ENCODE measurements at regions not wholly inside any gene's neighbourhood (a gene's known extent, or its start where the extent isn't known, plus 50 kb on each side); places are given as distances from the start of the nearest gene placed in this dataset.

DNA sequence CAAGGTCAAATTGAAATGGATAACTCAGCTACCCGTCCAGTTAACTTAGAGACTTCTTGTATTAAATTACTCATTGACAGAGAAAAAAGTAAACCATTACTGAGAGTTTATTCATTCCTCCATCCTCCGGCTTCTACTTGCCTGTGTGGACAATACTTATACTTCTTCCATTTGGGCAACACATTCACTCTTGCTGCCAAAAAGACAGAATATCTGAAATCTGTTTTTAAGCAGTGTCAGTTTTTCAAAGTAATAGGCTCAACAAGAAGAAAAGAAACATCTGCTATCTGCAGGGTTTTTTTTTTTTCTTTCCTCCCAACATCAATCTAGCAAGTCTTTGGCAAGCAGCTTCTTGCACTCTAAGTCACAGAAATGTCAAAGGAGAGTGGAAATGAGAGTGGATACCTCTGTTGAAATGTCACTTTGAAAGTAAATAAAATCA lies 1142.8 kb downstream of the PCDH9 start:
- ChIA-PET POLR2A (no interaction called here), CTCF (no interaction called here)
- dilution Hi-C loops (cut with MboI; ENCODE audit: extremely low pct_ligation_motif_present, low sequenced_read_pairs) = no loop called here
- H3K27ac ChIP-seq (ENCODE audit: insufficient read depth, low read depth, low read length) = no peak overlapping the region
- no peak overlapping the region for H3K9ac ChIP-seq (replicated peaks; ENCODE audit: extremely low read depth, insufficient read depth, low read length)
- no peaks in the 10 kb centered on the region for H3K79me2 ChIP-seq (ENCODE audit: control insufficient read depth, insufficient read depth, low read length)
- no peaks in the 10 kb centered on the region for H3K4me1 ChIP-seq (ENCODE audit: control insufficient read depth, extremely low read depth, insufficient read depth, low read length)
- H3K9me1 ChIP-seq (replicated peaks; ENCODE audit: control insufficient read depth, extremely low read depth, insufficient read depth, low read length) = no peaks in the 10 kb centered on the region
- BruUV-seq (replicated peaks) = no TSS peak
- H3K27me3 ChIP-seq (ENCODE audit: control insufficient read depth in 2 of 2, insufficient read depth in 2 of 2, low read length in 2 of 2) = no peaks in the 10 kb centered on the region
- DNase-seq (ENCODE audit: low read depth, low spot score) = no peak
- no peaks in the 10 kb centered on the region for H3K9me3 ChIP-seq (replicated peaks; ENCODE audit: control insufficient read depth, insufficient read depth, low read length)
- intact Hi-C loops (cut with micrococcal nuclease) = no loop called here
- no peak overlapping the region for H2AFZ ChIP-seq (ENCODE audit: low read depth, low read length)
- H3K4me3 ChIP-seq (replicated peaks in 1 of 3; ENCODE audit: insufficient read depth in 1 of 3, low read depth in 1 of 3, low read length in 3 of 3) = no peak overlapping the region
- H3K36me3 ChIP-seq (ENCODE audit: control insufficient read depth in 2 of 2, extremely low read depth in 1 of 2, insufficient read depth in 2 of 2, low read length in 2 of 2) = no peaks in the 10 kb centered on the region
- no peak overlapping the region for H3K4me2 ChIP-seq (ENCODE audit: insufficient read depth, low read length)
- FAIRE-seq = no peak
- no peaks in the 10 kb centered on the region for H4K20me1 ChIP-seq (replicated peaks; ENCODE audit: control insufficient read depth, extremely low read depth, insufficient read depth, low read length)
- TF ChIP-seq POLR2AphosphoS5 (IDR thresholded peaks at IDR 0.05; ENCODE audit: insufficient read depth, low read depth, low read length) = no peak
- no peak for TF ChIP-seq POLR2A (IDR thresholded peaks at IDR 0.05; ENCODE audit: low read depth, low read length)
- TF ChIP-seq, protein P1, sequence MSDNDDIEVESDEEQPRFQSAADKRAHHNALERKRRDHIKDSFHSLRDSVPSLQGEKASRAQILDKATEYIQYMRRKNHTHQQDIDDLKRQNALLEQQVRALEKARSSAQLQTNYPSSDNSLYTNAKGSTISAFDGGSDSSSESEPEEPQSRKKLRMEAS (IDR thresholded peaks at IDR 0.05; ENCODE audit: insufficient read depth, insufficient read length) = no peak
- TF ChIP-seq JUN (IDR thresholded peaks at IDR 0.05; ENCODE audit: borderline replicate concordance, insufficient read depth, insufficient read length, low read depth) = no peak
- TF ChIP-seq EZH2 (IDR thresholded peaks at IDR 0.05; ENCODE audit: borderline replicate concordance, low read depth, low read length, severe bottlenecking) = no peak
- TF ChIP-seq FOS (IDR thresholded peaks at IDR 0.05; ENCODE audit: borderline replicate concordance, insufficient read depth, low read length) = no peak
- no peak for TF ChIP-seq MYC (IDR thresholded peaks at IDR 0.05; ENCODE audit: low read depth, low read length)
- TF ChIP-seq, protein P2, sequence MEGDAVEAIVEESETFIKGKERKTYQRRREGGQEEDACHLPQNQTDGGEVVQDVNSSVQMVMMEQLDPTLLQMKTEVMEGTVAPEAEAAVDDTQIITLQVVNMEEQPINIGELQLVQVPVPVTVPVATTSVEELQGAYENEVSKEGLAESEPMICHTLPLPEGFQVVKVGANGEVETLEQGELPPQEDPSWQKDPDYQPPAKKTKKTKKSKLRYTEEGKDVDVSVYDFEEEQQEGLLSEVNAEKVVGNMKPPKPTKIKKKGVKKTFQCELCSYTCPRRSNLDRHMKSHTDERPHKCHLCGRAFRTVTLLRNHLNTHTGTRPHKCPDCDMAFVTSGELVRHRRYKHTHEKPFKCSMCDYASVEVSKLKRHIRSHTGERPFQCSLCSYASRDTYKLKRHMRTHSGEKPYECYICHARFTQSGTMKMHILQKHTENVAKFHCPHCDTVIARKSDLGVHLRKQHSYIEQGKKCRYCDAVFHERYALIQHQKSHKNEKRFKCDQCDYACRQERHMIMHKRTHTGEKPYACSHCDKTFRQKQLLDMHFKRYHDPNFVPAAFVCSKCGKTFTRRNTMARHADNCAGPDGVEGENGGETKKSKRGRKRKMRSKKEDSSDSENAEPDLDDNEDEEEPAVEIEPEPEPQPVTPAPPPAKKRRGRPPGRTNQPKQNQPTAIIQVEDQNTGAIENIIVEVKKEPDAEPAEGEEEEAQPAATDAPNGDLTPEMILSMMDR (IDR thresholded peaks at IDR 0.05; ENCODE audit: extremely low read depth in 1 of 2, insufficient read depth in 1 of 2, low read depth in 1 of 2, low read length in 2 of 2) = no peak
- TF ChIP-seq GATA2 (IDR thresholded peaks at IDR 0.05; ENCODE audit: insufficient read depth, insufficient read length, low read depth, low read length) = no peak

Measured in endothelial cell of umbilical vein (primary cell).